NT2/D1 (cell line): ENCODE measurements at regions not wholly inside any gene's neighbourhood (a gene's known extent, or its start where the extent isn't known, plus 50 kb on each side); places are given as distances from the start of the nearest gene placed in this dataset.

Experiments
- DNase-seq: peaks from one replicate; pipeline ENCODE4 v3.0.0-alpha.2; 2011; ENCODE audit warnings: low read depth, low spot score
- H3K27me3 ChIP-seq: 2 replicates; pipeline ENCODE4 v1.6.0; 2011; ENCODE audit warnings: mild to moderate bottlenecking; ENCODE audit not compliant: insufficient read length, insufficient read depth
- H3K36me3 ChIP-seq: 2 replicates; pipeline ENCODE4 v1.6.1; 2011; ENCODE audit warnings: mild to moderate bottlenecking, low read length, mixed read lengths; ENCODE audit not compliant: insufficient read depth, insufficient read length
- H3K4me1 ChIP-seq: 2 replicates; pipeline ENCODE4 v1.5.1; 2011; ENCODE audit not compliant: insufficient read depth, insufficient read length
- H3K4me3 ChIP-seq: 2 replicates; pipeline ENCODE4 v1.5.1; 2011; ENCODE audit warnings: low read depth; ENCODE audit not compliant: insufficient read length
- H3K9ac ChIP-seq: 2 replicates; pipeline ENCODE4 v1.6.0; 2011; ENCODE audit warnings: low read depth; ENCODE audit not compliant: insufficient read length
- H3K9me3 ChIP-seq: 2 replicates; pipeline ENCODE4 v1.5.1; 2011; ENCODE audit warnings: mild to moderate bottlenecking, low read length; ENCODE audit not compliant: insufficient read depth
- SUZ12 ChIP-seq: IDR thresholded peaks from 2 replicates; pipeline ENCODE4 v1.6.1; 2011; ENCODE audit not compliant: insufficient read length, insufficient read depth; ENCODE audit errors: extremely low read depth
- YY1 ChIP-seq: IDR thresholded peaks from 2 replicates; pipeline ENCODE4 v1.6.1; 2011; ENCODE audit not compliant: insufficient read length, insufficient read depth
- ZNF274 ChIP-seq: IDR thresholded peaks from 2 replicates; pipeline ENCODE4 v1.6.1; 2011; ENCODE audit warnings: mild to moderate bottlenecking, low read depth, low read length

GRCh38 chr2:184203661-184204060 is 394.7 kb upstream of the ZNF804A start:
- TF ChIP-seq ZNF274, result no peak
- no peak for TF ChIP-seq YY1
- TF ChIP-seq SUZ12, result no peak
- Histone ChIP-seq H3K9me3 (no peaks in the 10 kb centered on the region), H3K27me3 (no peaks in the 10 kb centered on the region), H3K4me3 (no peak overlapping the region), H3K36me3 (no peaks in the 10 kb centered on the region), H3K4me1 (no peaks in the 10 kb centered on the region), H3K9ac (no peak overlapping the region)
- no peak for DNase-seq

- TF ChIP-seq ZNF274 (no peak), YY1 (no peak), SUZ12 (no peak)
These were observed 393.2 kb upstream of the ZNF804A start for GRCh38 chr2:184205048-184205596.

GRCh38 chr2:184206045-184206444 is 392.3 kb upstream of the ZNF804A start:
- Histone ChIP-seq H3K9me3 (no peaks in the 10 kb centered on the region), H3K9ac (no peak overlapping the region)
- TF ChIP-seq ZNF274 (no peak), YY1 (no peak), SUZ12 (no peak)

More at GRCh38 chr2:184205048-184205596, 393.2 kb upstream of the ZNF804A start:
- H3K4me1 ChIP-seq, result no peaks in the 10 kb centered on the region
- no peak for DNase-seq
- no peak overlapping the region for H3K9ac ChIP-seq
- no peaks in the 10 kb centered on the region for H3K27me3 ChIP-seq
- no peak overlapping the region for H3K4me3 ChIP-seq
- no peaks in the 10 kb centered on the region for H3K36me3 ChIP-seq
- H3K9me3 ChIP-seq, result no peaks in the 10 kb centered on the region

GRCh38 chr2:184210329-184210728 is 388.0 kb upstream of the ZNF804A start:
- no peaks in the 10 kb centered on the region; the same call in 1 of the 2 replicates for H3K9me3 ChIP-seq
- H3K4me1 ChIP-seq, result no peaks in the 10 kb centered on the region
- no peaks in the 10 kb centered on the region for H3K36me3 ChIP-seq
- TF ChIP-seq YY1 (no peak), ZNF274 (no peak), SUZ12 (no peak)
- no peaks in the 10 kb centered on the region for H3K27me3 ChIP-seq
- no peak overlapping the region for H3K4me3 ChIP-seq
- H3K9ac ChIP-seq, result no peak overlapping the region
- DNase-seq, result no peak

More at GRCh38 chr2:184206045-184206444, 392.3 kb upstream of the ZNF804A start:
- H3K4me1 ChIP-seq, result no peaks in the 10 kb centered on the region
- no peak overlapping the region for H3K4me3 ChIP-seq
- no peak for DNase-seq
- no peaks in the 10 kb centered on the region for H3K36me3 ChIP-seq
- no peaks in the 10 kb centered on the region for H3K27me3 ChIP-seq

- H3K9me3 ChIP-seq, result no peaks in the 10 kb centered on the region; the same call in 1 of the 2 replicates
- H3K4me3 ChIP-seq, result no peak overlapping the region
- DNase-seq, result no peak
- TF ChIP-seq SUZ12, result no peak
- no peak for TF ChIP-seq YY1
- no peak for TF ChIP-seq ZNF274
- no peaks in the 10 kb centered on the region for H3K27me3 ChIP-seq
- H3K9ac ChIP-seq, result no peak overlapping the region
- no peaks in the 10 kb centered on the region for H3K4me1 ChIP-seq
- no peaks in the 10 kb centered on the region for H3K36me3 ChIP-seq
These were observed 382.6 kb upstream of the ZNF804A start for GRCh38 chr2:184215745-184216144.

- no peak for TF ChIP-seq YY1
- TF ChIP-seq ZNF274, result no peak
- no peak for TF ChIP-seq SUZ12
- H3K36me3 ChIP-seq, result no peaks in the 10 kb centered on the region
- H3K4me3 ChIP-seq, result no peak overlapping the region
- H3K9me3 ChIP-seq, result no peaks in the 10 kb centered on the region
- no peaks in the 10 kb centered on the region for H3K27me3 ChIP-seq
- DNase-seq, result no peak
- H3K4me1 ChIP-seq, result no peaks in the 10 kb centered on the region
- H3K9ac ChIP-seq, result no peak overlapping the region
These were observed 341.7 kb upstream of the ZNF804A start for GRCh38 chr2:184256611-184257010.

- Histone ChIP-seq H3K36me3 (no peaks in the 10 kb centered on the region), H3K9ac (no peak overlapping the region), H3K27me3 (no peaks in the 10 kb centered on the region), H3K4me3 (no peak overlapping the region), H3K9me3 (no peaks in the 10 kb centered on the region), H3K4me1 (no peaks in the 10 kb centered on the region)
- DNase-seq, result no peak
- no peak for TF ChIP-seq YY1
- TF ChIP-seq ZNF274, result no peak
- no peak for TF ChIP-seq SUZ12
These were observed 337.0 kb upstream of the ZNF804A start for GRCh38 chr2:184261331-184261730.

- Histone ChIP-seq H3K9me3 (no peaks in the 10 kb centered on the region), H3K4me3 (no peak overlapping the region), H3K4me1 (no peaks in the 10 kb centered on the region), H3K36me3 (no peaks in the 10 kb centered on the region), H3K9ac (no peak overlapping the region), H3K27me3 (no peaks in the 10 kb centered on the region)
- TF ChIP-seq SUZ12, result no peak
- no peak for TF ChIP-seq YY1
- TF ChIP-seq ZNF274, result no peak
- no peak for DNase-seq
These were observed 336.5 kb upstream of the ZNF804A start for GRCh38 chr2:184261818-184262217.
